HFFc6 (cell line): ENCODE measurements at regions not wholly inside any gene's neighbourhood (a gene's known extent, or its start where the extent isn't known, plus 50 kb on each side); places are given as distances from the start of the nearest gene placed in this dataset.
"Not testable (repeated sequence)": the region's sequence is repeated elsewhere in the genome, so short reads cannot be mapped to it uniquely, and the experiment has no call there.

Experiments used
- DNase-seq: peaks from one replicate; pipeline ENCODE4 v3.0.0-alpha.2; 2018
- H3K27ac Mint-ChIP-seq: 2 replicates; pipeline ENCODE4 v1.8.0; 2020; ENCODE audit warnings: mild to moderate bottlenecking, mixed read lengths
- H3K27me3 Mint-ChIP-seq: 2 replicates; pipeline ENCODE4 v1.8.0; 2021; ENCODE audit warnings: mild to moderate bottlenecking, moderate library complexity, mixed read lengths; ENCODE audit not compliant: insufficient read depth
- H3K36me3 Mint-ChIP-seq: 2 replicates; pipeline ENCODE4 v1.8.0; 2021; ENCODE audit warnings: low read depth, mixed read lengths
- H3K4me1 Mint-ChIP-seq: 2 replicates; pipeline ENCODE4 v1.8.0; 2020; ENCODE audit warnings: low read depth, mixed read lengths
- H3K4me3 Mint-ChIP-seq: 2 replicates; pipeline ENCODE4 v1.8.0; 2020; ENCODE audit warnings: mild to moderate bottlenecking, moderate library complexity, mixed read lengths
- H3K9me3 Mint-ChIP-seq: 2 replicates; pipeline ENCODE4 v1.8.0; 2020; ENCODE audit warnings: mild to moderate bottlenecking, mixed read lengths
- TF ChIP-seq, protein P1 (sequence below): fragments of 200-600 bp; sonication (generic); IDR thresholded peaks from 2 replicates; pipeline ENCODE4 v1.5.0; 2021; ENCODE audit warnings: antibody characterized with exemption, mild to moderate bottlenecking

DNA sequence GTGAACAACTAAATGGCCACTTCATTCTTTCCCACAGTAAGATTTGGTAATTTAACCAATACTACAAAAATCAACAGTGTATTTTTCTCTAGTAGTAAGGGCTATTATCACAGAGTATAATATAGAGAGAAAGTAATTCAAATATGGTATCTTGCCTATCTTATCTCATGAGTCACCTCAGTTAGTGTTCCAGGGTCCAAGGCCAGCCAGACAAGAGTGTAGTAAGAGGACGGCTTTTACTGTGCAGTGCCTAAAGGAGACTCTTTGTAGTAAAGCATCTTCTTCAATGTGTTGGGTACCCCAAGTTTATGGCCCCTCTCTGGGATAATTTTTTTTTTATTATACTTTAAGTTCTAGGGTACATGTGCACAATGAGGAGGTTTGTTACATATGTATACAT is 607.4 kb downstream of the PKHD1 start:
- TF ChIP-seq, protein P1, sequence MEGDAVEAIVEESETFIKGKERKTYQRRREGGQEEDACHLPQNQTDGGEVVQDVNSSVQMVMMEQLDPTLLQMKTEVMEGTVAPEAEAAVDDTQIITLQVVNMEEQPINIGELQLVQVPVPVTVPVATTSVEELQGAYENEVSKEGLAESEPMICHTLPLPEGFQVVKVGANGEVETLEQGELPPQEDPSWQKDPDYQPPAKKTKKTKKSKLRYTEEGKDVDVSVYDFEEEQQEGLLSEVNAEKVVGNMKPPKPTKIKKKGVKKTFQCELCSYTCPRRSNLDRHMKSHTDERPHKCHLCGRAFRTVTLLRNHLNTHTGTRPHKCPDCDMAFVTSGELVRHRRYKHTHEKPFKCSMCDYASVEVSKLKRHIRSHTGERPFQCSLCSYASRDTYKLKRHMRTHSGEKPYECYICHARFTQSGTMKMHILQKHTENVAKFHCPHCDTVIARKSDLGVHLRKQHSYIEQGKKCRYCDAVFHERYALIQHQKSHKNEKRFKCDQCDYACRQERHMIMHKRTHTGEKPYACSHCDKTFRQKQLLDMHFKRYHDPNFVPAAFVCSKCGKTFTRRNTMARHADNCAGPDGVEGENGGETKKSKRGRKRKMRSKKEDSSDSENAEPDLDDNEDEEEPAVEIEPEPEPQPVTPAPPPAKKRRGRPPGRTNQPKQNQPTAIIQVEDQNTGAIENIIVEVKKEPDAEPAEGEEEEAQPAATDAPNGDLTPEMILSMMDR, result no peak
- Mint-ChIP-seq H3K27ac (no peak overlapping the region), H3K9me3 (peaks cover 44% of the 10 kb centered on the region), H3K27me3 (no peaks in the 10 kb centered on the region), H3K4me3 (no peak overlapping the region), H3K36me3 (no peaks in the 10 kb centered on the region), H3K4me1 (no peaks in the 10 kb centered on the region)
- no peak for DNase-seq

DNA sequence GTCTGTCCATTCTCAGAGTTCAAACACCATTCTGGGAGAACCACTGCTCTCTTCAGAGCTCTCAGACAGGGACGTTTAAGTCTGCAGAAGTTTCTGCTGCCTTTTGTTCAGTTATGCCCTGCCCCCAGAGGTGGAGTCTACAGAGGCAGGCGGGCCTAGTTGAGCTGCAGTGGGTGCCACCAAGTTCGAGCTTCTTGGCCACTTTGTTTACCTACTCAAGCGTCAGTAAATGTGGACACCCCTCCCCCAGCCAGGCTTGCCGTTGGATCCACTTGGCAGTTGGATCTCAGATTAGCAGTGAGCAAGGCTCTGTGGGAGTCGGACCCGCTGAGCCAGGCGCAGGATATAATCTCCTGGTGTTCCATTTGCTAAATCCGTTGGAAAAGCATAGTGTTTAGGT is 601.5 kb downstream of the PKHD1 start:
- not testable (repeated sequence) for H3K4me1 Mint-ChIP-seq, H3K27ac Mint-ChIP-seq, DNase-seq, H3K36me3 Mint-ChIP-seq, H3K27me3 Mint-ChIP-seq, H3K4me3 Mint-ChIP-seq
- H3K9me3 Mint-ChIP-seq, result peaks cover 63% of the 10 kb centered on the region

DNA sequence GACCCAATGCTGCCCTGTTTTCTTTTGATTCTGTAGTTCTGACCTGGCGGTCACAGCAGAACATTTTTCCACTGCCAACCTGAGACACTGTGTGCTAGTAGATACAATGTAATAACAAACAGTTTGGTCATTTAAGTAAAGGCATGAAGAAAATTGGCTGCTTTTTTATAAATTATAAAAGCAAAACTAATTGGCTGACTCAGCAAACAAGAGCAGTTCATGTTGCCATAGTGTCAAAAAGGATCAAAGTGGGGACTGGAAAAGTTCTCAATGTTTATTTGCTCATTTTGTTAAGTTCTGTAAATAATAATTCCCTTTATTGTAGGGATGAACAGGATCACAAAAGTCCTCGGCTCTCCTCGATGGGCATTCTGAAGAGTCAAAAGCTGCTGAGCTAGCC is 599.5 kb downstream of the PKHD1 start:
- no peaks in the 10 kb centered on the region for H3K27me3 Mint-ChIP-seq
- TF ChIP-seq, protein P1, result no peak
- DNase-seq, result no peak
- no peak overlapping the region for H3K4me3 Mint-ChIP-seq
- no peak overlapping the region for H3K27ac Mint-ChIP-seq
- no peaks in the 10 kb centered on the region for H3K4me1 Mint-ChIP-seq
- H3K9me3 Mint-ChIP-seq, result peaks cover 55% of the 10 kb centered on the region
- H3K36me3 Mint-ChIP-seq, result no peaks in the 10 kb centered on the region

- peaks cover 57% of the 10 kb centered on the region for H3K9me3 Mint-ChIP-seq
- no peak for DNase-seq
- TF ChIP-seq, protein P1, result no peak
- no peaks in the 10 kb centered on the region for H3K36me3 Mint-ChIP-seq
- H3K27me3 Mint-ChIP-seq, result no peaks in the 10 kb centered on the region
- H3K4me1 Mint-ChIP-seq, result no peaks in the 10 kb centered on the region
- H3K4me3 Mint-ChIP-seq, result no peak overlapping the region
- H3K27ac Mint-ChIP-seq, result no peak overlapping the region
These were observed 598.3 kb downstream of the PKHD1 start for GRCh38 chr6:51489133-51489532.

DNA sequence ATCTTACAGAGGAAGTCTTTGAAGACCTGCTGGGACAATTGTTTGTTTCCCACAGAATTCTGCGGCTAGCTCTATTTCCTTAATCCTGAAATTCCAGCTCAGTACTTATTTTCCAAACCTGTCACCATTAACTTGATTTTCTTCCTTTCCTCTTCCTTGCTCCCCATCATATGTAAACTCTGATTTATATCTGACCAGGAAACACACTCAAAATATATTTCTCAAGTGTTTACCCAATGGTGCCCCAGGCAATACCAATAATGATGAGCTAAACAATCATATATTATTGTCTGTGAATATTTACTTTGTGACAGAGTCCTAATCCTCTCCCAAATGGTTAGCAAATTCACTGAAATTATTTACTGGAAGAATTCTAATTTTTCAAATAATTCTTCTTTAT is 597.3 kb downstream of the PKHD1 start:
- no peaks in the 10 kb centered on the region for H3K27me3 Mint-ChIP-seq
- TF ChIP-seq, protein P1, result no peak
- H3K27ac Mint-ChIP-seq, result no peak overlapping the region
- no peaks in the 10 kb centered on the region for H3K4me1 Mint-ChIP-seq
- no peak for DNase-seq
- no peaks in the 10 kb centered on the region for H3K36me3 Mint-ChIP-seq
- H3K4me3 Mint-ChIP-seq, result no peak overlapping the region
- H3K9me3 Mint-ChIP-seq, result peaks cover 50% of the 10 kb centered on the region

DNA sequence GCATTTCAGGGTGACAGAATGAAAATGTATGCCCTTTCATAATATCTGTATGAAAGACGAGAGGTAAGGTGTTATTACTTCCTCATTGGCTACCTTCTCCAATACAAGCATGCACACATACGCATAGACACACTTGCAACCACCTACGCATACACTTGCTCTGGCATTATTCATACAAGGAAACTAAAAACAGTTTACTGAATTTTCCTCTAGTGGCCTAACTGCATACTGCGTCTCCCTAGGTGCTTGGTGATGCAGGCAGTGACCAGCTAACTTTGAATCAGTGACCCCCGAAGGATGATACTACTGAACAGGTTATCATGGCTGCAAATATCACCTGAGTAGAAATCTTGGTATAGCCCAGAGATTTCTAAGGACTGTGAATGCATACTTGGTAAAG is 593.1 kb downstream of the PKHD1 start:
- Mint-ChIP-seq H3K9me3 (peaks cover 48% of the 10 kb centered on the region), H3K36me3 (no peaks in the 10 kb centered on the region), H3K4me3 (no peak overlapping the region), H3K4me1 (no peaks in the 10 kb centered on the region), H3K27me3 (no peaks in the 10 kb centered on the region), H3K27ac (no peak overlapping the region)
- DNase-seq, result no peak
- TF ChIP-seq, protein P1, result no peak
